Glomerular visceral epithelial cell (primary cell): ENCODE measurements at regions not wholly inside any gene's neighbourhood (a gene's known extent, or its start where the extent isn't known, plus 50 kb on each side); places are given as distances from the start of the nearest gene placed in this dataset.

ENCODE experiments used
- DNase-seq: peaks from one replicate; pipeline ENCODE4 v3.0.0-alpha.2; 2016; ENCODE audit errors: extremely low spot score

GRCh38 chr15:95228856-95229555 lies 997.6 kb downstream of the MCTP2 start:
- no peak for DNase-seq

- DNase-seq: no peak
Measured at GRCh38 chr15:95235033-95235432, 1003.7 kb downstream of the MCTP2 start.

GRCh38 chr15:95247071-95247984 lies 1016.0 kb downstream of the MCTP2 start:
- DNase-seq: peak; percentile 60

GRCh38 chr15:95249524-95249923 lies 1018.2 kb downstream of the MCTP2 start:
- DNase-seq: no peak

GRCh38 chr15:95252404-95252803 lies 1021.0 kb downstream of the MCTP2 start:
- DNase-seq: no peak

GRCh38 chr15:95254263-95254662 lies 1022.9 kb downstream of the MCTP2 start:
- no peak for DNase-seq

- DNase-seq: peak; percentile 65
Measured at GRCh38 chr15:95259513-95259912, 1028.2 kb downstream of the MCTP2 start.

GRCh38 chr15:95259965-95260364 lies 1028.6 kb downstream of the MCTP2 start:
- no peak for DNase-seq

GRCh38 chr15:95260856-95261255 lies 1029.5 kb downstream of the MCTP2 start:
- DNase-seq: no peak

GRCh38 chr15:95261546-95261945 lies 1030.2 kb downstream of the MCTP2 start:
- no peak for DNase-seq

GRCh38 chr15:95261968-95262367 lies 1030.6 kb downstream of the MCTP2 start:
- DNase-seq: no peak

GRCh38 chr15:95262866-95263564 lies 1031.7 kb downstream of the MCTP2 start:
- DNase-seq: no peak

- no peak for DNase-seq
Measured at GRCh38 chr15:95263751-95264150, 1032.4 kb downstream of the MCTP2 start.

GRCh38 chr15:95265419-95265997 lies 1034.1 kb downstream of the MCTP2 start:
- DNase-seq: no peak

GRCh38 chr15:95266451-95267061 lies 1035.2 kb downstream of the MCTP2 start:
- DNase-seq: no peak

- DNase-seq: peak; percentile 16
Measured at GRCh38 chr15:95267481-95267880, 1036.1 kb downstream of the MCTP2 start.

GRCh38 chr15:95269242-95270183 lies 1038.2 kb downstream of the MCTP2 start:
- DNase-seq: no peak

GRCh38 chr15:95274101-95274500 lies 1042.7 kb downstream of the MCTP2 start:
- no peak for DNase-seq

- DNase-seq: no peak
Measured at GRCh38 chr15:95277266-95277665, 1045.9 kb downstream of the MCTP2 start.

GRCh38 chr15:95278532-95279245 lies 1047.3 kb downstream of the MCTP2 start:
- no peak for DNase-seq
